ENCODE measurements at regions not wholly inside any gene's neighbourhood (a gene's known extent, or its start where the extent isn't known, plus 50 kb on each side); places are given as distances from the start of the nearest gene placed in this dataset.
"Not testable (repeated sequence)": the region's sequence is repeated elsewhere in the genome, so short reads cannot be mapped to it uniquely, and the experiment has no call there.

DNA sequence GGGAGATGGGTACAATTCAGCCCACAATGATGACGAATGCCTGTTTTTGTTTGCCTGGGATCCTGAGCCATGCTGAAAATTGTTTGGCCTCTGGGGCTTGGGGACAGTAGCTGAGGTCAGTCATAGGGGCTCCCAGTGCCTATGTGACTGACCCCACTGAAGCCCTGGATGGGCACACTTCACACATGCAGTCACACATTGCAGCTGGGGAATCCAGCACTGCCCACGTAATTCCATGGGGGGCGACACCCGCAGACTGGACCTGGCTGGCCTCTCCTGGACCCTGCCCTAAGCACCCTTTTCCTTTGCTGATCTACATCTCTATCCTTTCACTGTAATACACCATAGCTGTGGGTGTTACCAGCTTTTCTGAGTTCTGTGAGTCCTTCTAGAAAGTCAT lies 295.2 kb upstream of the HS6ST1 start:
- DNase-seq (ENCODE audit: low spot score): no peak

DNA sequence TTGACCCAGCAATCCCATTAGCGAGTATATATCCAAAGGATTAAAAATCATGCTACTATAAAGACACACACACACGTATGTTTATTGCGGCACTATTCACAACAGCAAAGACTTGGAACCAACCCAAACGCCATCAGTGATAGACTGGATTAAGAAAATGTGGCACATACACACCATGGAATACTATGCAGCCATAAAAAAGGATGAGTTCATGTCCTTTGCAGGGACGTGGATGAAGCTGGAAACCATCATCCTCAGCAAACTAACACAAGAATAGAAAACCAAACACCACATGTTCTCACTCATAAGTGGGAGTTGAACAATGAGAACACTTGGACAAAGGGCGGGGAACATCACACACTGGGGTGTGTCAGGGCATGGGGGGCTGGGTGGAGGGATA lies 296.2 kb upstream of the HS6ST1 start:
- DNase-seq (ENCODE audit: low spot score): not testable (repeated sequence)

GRCh38 chr2:128615571-128615970 lies 296.9 kb upstream of the HS6ST1 start:
- DNase-seq (ENCODE audit: low spot score): no peak

GRCh38 chr2:128617029-128617590 lies 298.4 kb upstream of the HS6ST1 start:
- no peak for DNase-seq (ENCODE audit: low spot score)

- DNase-seq (ENCODE audit: low spot score): no peak
Measured at GRCh38 chr2:128617661-128618060, 299.0 kb upstream of the HS6ST1 start.

- DNase-seq (ENCODE audit: low spot score): no peak
Measured at GRCh38 chr2:128618642-128619041, 300.0 kb upstream of the HS6ST1 start.

DNA sequence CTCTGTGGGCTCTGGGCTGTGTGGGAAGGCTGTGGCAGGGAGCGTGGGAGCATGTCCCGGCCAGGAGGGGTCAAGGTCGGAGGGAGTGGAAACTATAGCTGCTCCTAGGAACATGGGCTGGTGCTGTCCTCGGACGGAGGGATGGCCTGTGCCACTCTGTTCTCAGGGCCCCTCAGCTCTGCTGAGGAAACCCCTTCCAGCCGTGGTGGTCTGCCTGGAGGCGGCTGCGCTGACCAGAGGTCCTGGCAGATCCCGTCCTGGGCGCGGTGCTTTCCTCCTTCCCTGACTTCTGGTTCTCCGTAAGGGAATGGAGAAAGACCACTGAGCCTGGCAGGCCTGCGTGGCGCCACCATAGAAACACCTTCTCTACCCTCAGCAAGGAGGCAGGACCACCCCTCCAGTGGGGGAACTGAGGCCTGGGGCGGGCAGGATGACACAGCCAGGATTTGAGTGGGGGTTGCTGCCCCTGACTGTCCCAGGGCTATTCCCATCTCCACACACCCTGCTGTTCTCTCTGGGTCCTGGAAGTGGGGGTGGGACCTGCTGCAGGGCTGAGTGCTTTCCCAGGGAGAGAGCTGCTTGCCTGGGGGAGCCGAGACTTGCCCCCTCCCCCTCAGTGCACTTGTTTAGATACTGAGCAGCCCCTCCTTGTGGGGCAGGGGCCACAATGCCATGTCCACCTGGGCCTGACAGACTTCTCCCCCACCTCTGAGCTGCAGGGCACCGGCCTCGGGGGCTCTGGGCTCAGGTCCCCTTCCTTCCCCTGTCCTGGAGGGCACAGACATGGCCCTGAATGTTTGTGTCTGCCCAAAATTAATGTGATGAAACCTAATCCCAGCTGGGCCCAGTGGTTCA lies 301.0 kb upstream of the HS6ST1 start:
- no peak for DNase-seq (ENCODE audit: low spot score)

DNA sequence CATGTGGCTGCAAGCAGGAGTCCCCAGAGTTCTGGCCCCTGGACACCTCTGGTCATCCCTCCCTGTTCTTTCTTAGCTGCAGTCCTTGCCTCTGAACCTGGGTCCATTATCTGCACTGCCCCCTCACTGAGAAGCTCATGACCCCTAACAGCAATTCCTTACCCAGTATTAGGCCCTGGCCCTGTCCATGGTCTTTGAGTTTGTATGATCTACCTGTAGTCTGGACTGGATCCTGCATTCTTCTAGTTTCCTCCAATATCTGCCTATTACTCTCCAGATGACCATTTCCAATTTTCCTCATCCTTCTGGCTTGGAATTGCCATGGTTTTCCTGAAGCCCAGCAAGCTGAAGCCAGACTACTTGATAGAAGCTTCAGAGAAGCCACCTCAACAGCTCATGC lies 302.4 kb upstream of the HS6ST1 start:
- no peak for DNase-seq (ENCODE audit: low spot score)

DNA sequence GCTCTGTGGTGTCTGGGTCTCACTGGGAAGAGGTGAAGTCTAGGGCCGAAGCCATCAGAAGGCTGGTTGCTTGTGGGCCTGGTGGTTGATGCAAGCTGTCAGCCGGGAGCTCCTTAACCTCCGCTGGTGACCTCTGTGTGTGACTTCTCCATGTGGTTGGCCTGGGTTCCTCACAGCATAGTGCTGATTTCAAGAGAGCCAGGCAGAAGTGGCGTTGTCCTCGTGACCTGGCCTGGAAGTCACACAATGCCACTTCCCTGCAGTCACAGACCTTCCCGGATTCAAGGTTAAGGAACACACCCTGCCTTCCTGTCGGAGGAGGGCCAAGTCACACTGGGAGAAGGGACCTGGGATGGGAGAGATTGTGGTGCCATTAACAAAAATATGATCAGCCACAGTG lies 303.7 kb upstream of the HS6ST1 start:
- no peak for DNase-seq (ENCODE audit: low spot score)

- DNase-seq (ENCODE audit: low spot score): no peak
Measured at GRCh38 chr2:128622955-128623620, 304.4 kb upstream of the HS6ST1 start.

GRCh38 chr2:128623776-128624761 lies 305.4 kb upstream of the HS6ST1 start:
- DNase-seq (ENCODE audit: low spot score): no peak

GRCh38 chr2:128624956-128625355 lies 306.3 kb upstream of the HS6ST1 start:
- DNase-seq (ENCODE audit: low spot score): no peak

DNA sequence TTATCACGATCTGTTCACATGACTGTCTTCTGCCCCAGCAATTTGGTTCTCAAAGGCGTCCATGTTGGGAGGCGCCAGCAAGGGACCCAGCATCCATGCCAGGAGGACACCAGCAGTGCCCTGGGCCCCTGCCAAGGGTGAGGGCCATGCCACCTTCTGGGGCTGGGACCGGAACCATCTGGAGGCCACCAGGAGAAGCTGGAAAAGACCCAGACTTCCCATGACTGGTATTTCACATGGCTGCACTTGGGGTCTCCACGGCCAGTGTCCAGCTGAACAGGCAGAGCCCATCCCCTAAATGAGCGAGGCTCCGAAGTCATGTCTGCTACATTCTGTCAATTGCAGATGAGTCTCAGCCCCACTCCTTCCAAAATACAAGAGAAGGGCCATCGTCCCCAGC lies 306.8 kb upstream of the HS6ST1 start:
- no peak for DNase-seq (ENCODE audit: low spot score)

- DNase-seq (ENCODE audit: low spot score): no peak
Measured at GRCh38 chr2:128625963-128626759, 307.5 kb upstream of the HS6ST1 start.

DNA sequence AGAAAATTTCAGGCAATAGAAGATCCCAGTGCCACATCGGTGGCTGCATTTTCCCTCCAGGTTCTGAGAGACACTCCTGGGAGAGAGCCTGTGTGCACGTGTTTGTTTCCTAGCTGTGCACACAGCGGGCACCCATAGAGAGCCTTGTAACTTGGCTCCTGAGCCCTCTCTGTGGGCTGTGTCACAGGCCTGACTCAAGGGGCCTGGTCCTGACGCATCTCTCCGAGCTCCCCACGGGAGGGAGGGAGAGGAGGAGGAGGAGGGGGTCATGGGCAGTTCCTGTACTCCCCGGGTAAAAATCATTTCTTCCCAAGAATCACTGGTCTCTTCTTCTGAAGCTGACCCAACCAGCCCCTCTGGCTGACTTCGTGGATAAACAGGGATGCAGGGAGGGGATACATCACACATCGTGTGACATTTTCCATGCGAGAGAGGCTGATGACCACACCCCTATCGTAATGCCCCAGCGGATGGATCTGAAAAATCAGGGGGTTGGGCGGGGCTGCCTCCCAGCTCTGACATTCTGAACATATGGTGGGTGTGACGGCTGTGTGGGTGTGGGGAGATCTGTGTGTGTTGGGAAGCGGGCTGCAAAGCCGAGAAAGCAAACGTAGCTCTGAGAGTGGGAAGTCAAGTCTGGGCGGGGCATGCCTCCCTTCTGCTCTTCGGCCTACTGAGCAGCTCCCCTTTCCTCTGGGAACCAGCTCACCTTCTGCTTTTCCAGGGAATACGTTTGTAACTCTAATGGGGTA lies 308.3 kb upstream of the HS6ST1 start:
- no peak for DNase-seq (ENCODE audit: low spot score)

GRCh38 chr2:128628206-128628605 lies 309.5 kb upstream of the HS6ST1 start:
- peak; percentile 37 for DNase-seq (ENCODE audit: low spot score)

GRCh38 chr2:128628996-128629395 lies 310.3 kb upstream of the HS6ST1 start:
- peak; percentile 17 for DNase-seq (ENCODE audit: low spot score)

- DNase-seq (ENCODE audit: low spot score): peak; percentile 32
Measured at GRCh38 chr2:128630974-128631697, 312.5 kb upstream of the HS6ST1 start.

DNA sequence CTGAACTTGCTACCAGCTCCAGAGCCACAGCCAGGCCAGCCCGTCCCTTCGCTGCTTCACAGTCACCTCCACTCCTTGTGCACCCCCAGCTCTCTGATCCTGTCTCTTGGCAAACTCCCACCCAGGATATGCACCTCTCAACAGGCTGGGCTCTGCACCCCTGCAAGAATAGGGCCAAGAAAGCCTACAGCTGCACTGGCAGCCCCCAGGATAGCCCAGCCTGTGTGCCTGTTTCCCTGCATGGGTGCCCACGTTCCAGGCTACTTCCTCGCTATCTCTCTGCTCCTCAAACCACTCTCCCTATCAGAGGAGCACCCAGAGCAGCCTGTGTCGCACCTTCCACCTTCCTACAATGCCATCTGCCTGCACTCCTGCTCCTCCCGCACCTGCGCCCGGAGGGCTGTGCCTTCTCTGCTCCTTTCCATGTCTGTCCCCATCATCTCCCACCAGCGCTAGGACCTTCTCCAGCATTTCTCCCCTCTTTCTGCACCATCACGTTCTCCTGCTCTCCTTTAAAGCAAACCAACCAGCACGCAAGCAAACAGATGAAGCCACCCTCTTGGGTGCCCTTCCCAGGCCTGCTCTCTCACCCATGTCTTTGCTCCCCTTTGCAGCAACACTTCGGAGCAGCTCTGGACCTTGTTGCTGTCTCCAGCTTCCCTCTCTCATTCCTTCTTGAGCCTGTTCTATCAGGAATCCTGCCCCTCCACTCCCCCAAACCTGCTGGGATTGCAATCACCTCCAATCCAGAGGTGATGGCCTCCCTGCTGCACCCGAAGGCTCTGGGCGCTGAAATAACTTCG lies 313.2 kb upstream of the HS6ST1 start:
- peak; percentile 41 for DNase-seq (ENCODE audit: low spot score)

Data from ecto neural progenitor cell (in vitro differentiated cells).